ENCODE measurements at regions not wholly inside any gene's neighbourhood (a gene's known extent, or its start where the extent isn't known, plus 50 kb on each side); places are given as distances from the start of the nearest gene placed in this dataset.

- no peaks in the 10 kb centered on the region for H3K36me3 ChIP-seq
- no peak overlapping the region for H3K27ac ChIP-seq
- H3K27me3 ChIP-seq, result no peaks in the 10 kb centered on the region
- in situ Hi-C loops (cut with MboI; ENCODE audit: low sequenced_read_pairs in 4 of 4), result no loop called here
- H3K4me3 ChIP-seq, result no peak overlapping the region
- no peak for DNase-seq
- no peak for ATAC-seq
- TF ChIP-seq, protein P1, sequence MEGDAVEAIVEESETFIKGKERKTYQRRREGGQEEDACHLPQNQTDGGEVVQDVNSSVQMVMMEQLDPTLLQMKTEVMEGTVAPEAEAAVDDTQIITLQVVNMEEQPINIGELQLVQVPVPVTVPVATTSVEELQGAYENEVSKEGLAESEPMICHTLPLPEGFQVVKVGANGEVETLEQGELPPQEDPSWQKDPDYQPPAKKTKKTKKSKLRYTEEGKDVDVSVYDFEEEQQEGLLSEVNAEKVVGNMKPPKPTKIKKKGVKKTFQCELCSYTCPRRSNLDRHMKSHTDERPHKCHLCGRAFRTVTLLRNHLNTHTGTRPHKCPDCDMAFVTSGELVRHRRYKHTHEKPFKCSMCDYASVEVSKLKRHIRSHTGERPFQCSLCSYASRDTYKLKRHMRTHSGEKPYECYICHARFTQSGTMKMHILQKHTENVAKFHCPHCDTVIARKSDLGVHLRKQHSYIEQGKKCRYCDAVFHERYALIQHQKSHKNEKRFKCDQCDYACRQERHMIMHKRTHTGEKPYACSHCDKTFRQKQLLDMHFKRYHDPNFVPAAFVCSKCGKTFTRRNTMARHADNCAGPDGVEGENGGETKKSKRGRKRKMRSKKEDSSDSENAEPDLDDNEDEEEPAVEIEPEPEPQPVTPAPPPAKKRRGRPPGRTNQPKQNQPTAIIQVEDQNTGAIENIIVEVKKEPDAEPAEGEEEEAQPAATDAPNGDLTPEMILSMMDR (IDR thresholded peaks at IDR 0.05 in 4 of 5, conservative IDR thresholded peaks at IDR 0.05 in 1 of 5), result no peak
- no peak for TF ChIP-seq POLR2A (IDR thresholded peaks at IDR 0.05)
- H3K4me1 ChIP-seq, result no peaks in the 10 kb centered on the region
- intact Hi-C loops (cut with DNase I; ENCODE audit: low total_unique reads), result no loop called here
- H3K9me3 ChIP-seq, result no peaks in the 10 kb centered on the region
Observed at GRCh38 chr4:120617171-120617570, 305.4 kb downstream of the PRDM5 start.

GRCh38 chr4:120616041-120616440 is 306.5 kb downstream of the PRDM5 start:
- Histone ChIP-seq H3K27ac (no peak overlapping the region), H3K4me3 (no peak overlapping the region), H3K36me3 (no peaks in the 10 kb centered on the region), H3K4me1 (no peaks in the 10 kb centered on the region), H3K27me3 (no peaks in the 10 kb centered on the region), H3K9me3 (no peaks in the 10 kb centered on the region)
- no peak for ATAC-seq
- in situ Hi-C loops (cut with MboI; ENCODE audit: low sequenced_read_pairs in 4 of 4) (no loop called here), intact Hi-C loops (cut with DNase I; ENCODE audit: low total_unique reads) (no loop called here)
- no peak for TF ChIP-seq POLR2A (IDR thresholded peaks at IDR 0.05)
- TF ChIP-seq, protein P1 (IDR thresholded peaks at IDR 0.05 in 4 of 5, conservative IDR thresholded peaks at IDR 0.05 in 1 of 5), result no peak
- DNase-seq, result no peak

DNA sequence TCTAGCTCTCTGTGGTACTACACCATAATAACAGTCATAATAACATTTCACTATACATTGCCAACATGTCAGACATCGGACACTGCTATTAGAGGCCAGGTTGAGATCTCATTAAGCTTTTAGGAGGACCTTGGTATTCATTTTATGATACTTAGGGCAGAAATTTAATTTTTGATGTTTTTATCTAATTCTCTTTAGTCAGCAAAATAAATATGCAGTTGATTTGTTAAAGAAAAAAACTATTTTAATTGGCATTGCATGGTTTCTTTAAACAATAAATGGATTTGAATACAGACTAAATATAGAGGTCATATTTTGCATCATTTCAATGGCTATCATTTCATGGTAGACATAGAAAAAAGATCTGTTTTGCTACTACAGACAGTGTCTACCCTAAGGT is 308.7 kb downstream of the PRDM5 start:
- in situ Hi-C loops (cut with MboI; ENCODE audit: low sequenced_read_pairs in 4 of 4), result no loop called here

DNA sequence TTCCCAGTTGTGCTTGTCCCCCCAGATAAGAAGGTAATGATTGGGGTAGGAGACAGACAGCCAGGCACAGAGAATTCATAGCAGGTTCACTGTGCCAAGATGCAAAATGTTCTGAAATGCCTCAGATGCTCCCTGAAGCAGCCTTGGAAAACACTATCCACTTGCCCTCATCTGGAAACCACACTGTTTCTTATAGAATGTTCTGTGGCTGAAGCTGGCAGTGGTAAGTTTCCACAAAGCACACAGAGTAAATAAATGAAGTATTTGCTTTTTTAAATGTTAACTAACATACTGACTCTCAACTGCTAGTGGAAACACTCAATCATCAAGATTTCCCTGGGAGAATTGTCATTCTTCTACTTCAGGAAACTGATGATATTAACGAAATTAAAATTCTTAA is 311.4 kb downstream of the PRDM5 start:
- in situ Hi-C loops (cut with MboI; ENCODE audit: low sequenced_read_pairs in 4 of 4) (no loop called here), intact Hi-C loops (cut with DNase I; ENCODE audit: low total_unique reads) (no loop called here)
- no peak for DNase-seq

More for the DNA sequence above, 308.7 kb downstream of the PRDM5 start:
- no peaks in the 10 kb centered on the region for H3K4me1 ChIP-seq
- H3K9me3 ChIP-seq, result no peaks in the 10 kb centered on the region
- DNase-seq (no peak), ATAC-seq (no peak)
- no peaks in the 10 kb centered on the region for H3K36me3 ChIP-seq
- no peak overlapping the region for H3K4me3 ChIP-seq
- intact Hi-C loops (cut with DNase I; ENCODE audit: low total_unique reads), result no loop called here
- no peak overlapping the region for H3K27ac ChIP-seq
- no peaks in the 10 kb centered on the region for H3K27me3 ChIP-seq
- TF ChIP-seq, protein P1 (IDR thresholded peaks at IDR 0.05 in 4 of 5, conservative IDR thresholded peaks at IDR 0.05 in 1 of 5), result no peak
- no peak for TF ChIP-seq POLR2A (IDR thresholded peaks at IDR 0.05)

GRCh38 chr4:120591038-120591437 is 331.5 kb downstream of the PRDM5 start:
- TF ChIP-seq, protein P1 (IDR thresholded peaks at IDR 0.05 in 4 of 5, conservative IDR thresholded peaks at IDR 0.05 in 1 of 5), result no peak
- TF ChIP-seq POLR2A (IDR thresholded peaks at IDR 0.05), result no peak
- DNase-seq, result no peak
- in situ Hi-C loops (cut with MboI; ENCODE audit: low sequenced_read_pairs in 4 of 4), result no loop called here

More for the DNA sequence above, 311.4 kb downstream of the PRDM5 start:
- Histone ChIP-seq H3K36me3 (no peaks in the 10 kb centered on the region), H3K27me3 (no peaks in the 10 kb centered on the region), H3K27ac (no peak overlapping the region), H3K4me1 (no peaks in the 10 kb centered on the region), H3K4me3 (no peak overlapping the region), H3K9me3 (no peaks in the 10 kb centered on the region)
- no peak for ATAC-seq
- TF ChIP-seq, protein P1 (IDR thresholded peaks at IDR 0.05 in 4 of 5, conservative IDR thresholded peaks at IDR 0.05 in 1 of 5), result no peak
- no peak for TF ChIP-seq POLR2A (IDR thresholded peaks at IDR 0.05)

More at GRCh38 chr4:120591038-120591437, 331.5 kb downstream of the PRDM5 start:
- H3K4me3 ChIP-seq, result no peak overlapping the region
- no peaks in the 10 kb centered on the region for H3K9me3 ChIP-seq
- intact Hi-C loops (cut with DNase I; ENCODE audit: low total_unique reads), result no loop called here
- no peaks in the 10 kb centered on the region for H3K27me3 ChIP-seq
- ATAC-seq, result no peak
- H3K36me3 ChIP-seq, result no peaks in the 10 kb centered on the region
- H3K27ac ChIP-seq, result no peak overlapping the region
- H3K4me1 ChIP-seq, result no peaks in the 10 kb centered on the region
